NT2/D1 (cell line): ENCODE measurements at regions not wholly inside any gene's neighbourhood (a gene's known extent, or its start where the extent isn't known, plus 50 kb on each side); places are given as distances from the start of the nearest gene placed in this dataset.

ENCODE experiments used
- SUZ12 ChIP-seq: IDR thresholded peaks from 2 replicates; pipeline ENCODE4 v1.6.1; 2011; ENCODE audit not compliant: insufficient read length, insufficient read depth; ENCODE audit errors: extremely low read depth
- YY1 ChIP-seq: IDR thresholded peaks from 2 replicates; pipeline ENCODE4 v1.6.1; 2011; ENCODE audit not compliant: insufficient read length, insufficient read depth
- ZNF274 ChIP-seq: IDR thresholded peaks from 2 replicates; pipeline ENCODE4 v1.6.1; 2011; ENCODE audit warnings: mild to moderate bottlenecking, low read depth, low read length

- TF ChIP-seq SUZ12 (no peak), ZNF274 (no peak), YY1 (no peak)
These were observed 228.6 kb downstream of the ZNF516 start for GRCh38 chr18:76266236-76266991.
